ENCODE measurements at regions not wholly inside any gene's neighbourhood (a gene's known extent, or its start where the extent isn't known, plus 50 kb on each side); places are given as distances from the start of the nearest gene placed in this dataset.

DNA sequence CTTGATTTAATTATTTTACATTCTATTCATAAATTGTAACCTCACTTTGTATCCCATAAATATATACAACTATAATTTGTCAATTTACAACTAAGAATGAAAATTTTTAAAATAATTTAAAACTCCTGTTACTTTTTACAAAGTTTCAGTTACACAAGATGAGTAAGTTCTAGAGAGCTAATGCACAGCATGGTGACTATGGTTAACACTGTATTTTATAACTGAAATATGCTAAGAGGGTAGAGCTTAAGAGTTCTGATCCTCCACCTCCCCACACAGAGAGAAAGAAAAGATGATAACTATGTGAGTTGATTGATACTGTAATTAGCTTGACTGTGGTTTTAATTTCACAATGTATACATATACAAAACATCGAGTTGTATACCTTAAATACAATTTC is 412.5 kb upstream of the DDI1 start:
- TF ChIP-seq, protein P1, sequence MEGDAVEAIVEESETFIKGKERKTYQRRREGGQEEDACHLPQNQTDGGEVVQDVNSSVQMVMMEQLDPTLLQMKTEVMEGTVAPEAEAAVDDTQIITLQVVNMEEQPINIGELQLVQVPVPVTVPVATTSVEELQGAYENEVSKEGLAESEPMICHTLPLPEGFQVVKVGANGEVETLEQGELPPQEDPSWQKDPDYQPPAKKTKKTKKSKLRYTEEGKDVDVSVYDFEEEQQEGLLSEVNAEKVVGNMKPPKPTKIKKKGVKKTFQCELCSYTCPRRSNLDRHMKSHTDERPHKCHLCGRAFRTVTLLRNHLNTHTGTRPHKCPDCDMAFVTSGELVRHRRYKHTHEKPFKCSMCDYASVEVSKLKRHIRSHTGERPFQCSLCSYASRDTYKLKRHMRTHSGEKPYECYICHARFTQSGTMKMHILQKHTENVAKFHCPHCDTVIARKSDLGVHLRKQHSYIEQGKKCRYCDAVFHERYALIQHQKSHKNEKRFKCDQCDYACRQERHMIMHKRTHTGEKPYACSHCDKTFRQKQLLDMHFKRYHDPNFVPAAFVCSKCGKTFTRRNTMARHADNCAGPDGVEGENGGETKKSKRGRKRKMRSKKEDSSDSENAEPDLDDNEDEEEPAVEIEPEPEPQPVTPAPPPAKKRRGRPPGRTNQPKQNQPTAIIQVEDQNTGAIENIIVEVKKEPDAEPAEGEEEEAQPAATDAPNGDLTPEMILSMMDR (IDR thresholded peaks at IDR 0.05): no peak
- TF ChIP-seq POLR2AphosphoS5 (IDR thresholded peaks at IDR 0.05) (no peak), POLR2A (IDR thresholded peaks at IDR 0.05) (no peak)
